K562 (cell line): ENCODE measurements at regions not wholly inside any gene's neighbourhood (a gene's known extent, or its start where the extent isn't known, plus 50 kb on each side); places are given as distances from the start of the nearest gene placed in this dataset.

Source experiments
- ATAC-seq: fragments of 200-7000 bp; cut with Tn5 transposase; 3 replicates; pipeline ENCODE4 v1.9.1; 2020; ENCODE audit warnings: moderate library complexity
- BruUV-seq: library from RNA; stranded (reverse); fragments of 400-500 nt; replicated peaks from 2 replicates; lab custom pipeline; 2021; lab: Mats Ljungman, UMichigan
- CTCF ChIA-PET: fragments of 300-600 bp; formaldehyde crosslinking; extraction: SDS; loops from one replicate; lab custom pipeline; 2021; ENCODE audit warnings: low intra/inter-chr PET ratio; lab: Yijun Ruan, JAX
- POLR2A ChIA-PET: fragments of 300-600, 350-650 bp; sonication (Branson Sonifier 250); formaldehyde crosslinking; extraction: SDS; loops from one replicate; lab custom pipeline; 2021; ENCODE audit warnings: antibody characterized with exemption, inconsistent platforms; lab: Yijun Ruan, JAX
- DNase-seq, 4 experiments: peaks; one replicate each; pipeline versions ENCODE4 v3.0.0 to v3.0.0-alpha.2; 2011 to 2018; ENCODE audit warnings: low spot score in 3 of 4, mixed read lengths in 3 of 4; ENCODE audit errors: extremely low read depth in 1 of 4
- FAIRE-seq: peaks from 2 replicates; lab custom pipeline; 2011; peaks lifted over from hg19 to GRCh38; lab: Jason Lieb, UNC
- H2AFZ ChIP-seq: 2 replicates; pipeline ENCODE4 v1.6.0; 2011; ENCODE audit warnings: low read depth, low read length, control low read depth, inconsistent platforms
- H3K27ac ChIP-seq: fragments of 200-600 bp; 3 replicates; pipeline ENCODE4 v1.8.0; 2011; ENCODE audit warnings: low read depth, mild to moderate bottlenecking, control low read depth, inconsistent platforms, low read length, moderate library complexity, mixed read lengths; ENCODE audit errors: extremely low read depth
- H3K27me3 ChIP-seq, 2 experiments: fragments of 300-600 bp in 1 of 2; 2 replicates in 1 of 2; 3 replicates in 1 of 2; pipeline versions ENCODE4 v1.6.0 to v1.8.0; 2011; ENCODE audit warnings: inconsistent platforms in 2 of 2, low read length in 2 of 2, mild to moderate bottlenecking in 1 of 2, mixed read lengths in 1 of 2, moderate library complexity in 1 of 2; ENCODE audit not compliant: control insufficient read depth in 2 of 2, insufficient read depth in 2 of 2
- H3K36me3 ChIP-seq: fragments of 300-600 bp; 3 replicates; pipeline ENCODE4 v1.8.0; 2011; ENCODE audit warnings: mild to moderate bottlenecking, low read length, inconsistent platforms; ENCODE audit not compliant: control insufficient read depth, insufficient read depth
- H3K4me1 ChIP-seq, 2 experiments: fragments of 200-600 bp in 1 of 2; replicated peaks in 1 of 2; 2 replicates in 1 of 2; 3 replicates in 1 of 2; pipeline versions ENCODE4 v1.5.1 to v1.8.0; 2011; ENCODE audit warnings: inconsistent platforms in 2 of 2, low read length in 2 of 2, mild to moderate bottlenecking in 1 of 2, mixed read lengths in 1 of 2, moderate library complexity in 1 of 2; ENCODE audit not compliant: control insufficient read depth in 2 of 2, insufficient read depth in 2 of 2
- H3K4me2 ChIP-seq: 2 replicates; pipeline ENCODE4 v1.6.1; 2011; ENCODE audit warnings: low read length, control low read depth, inconsistent platforms, mixed read lengths; ENCODE audit not compliant: insufficient read depth
- H3K4me3 ChIP-seq: fragments of 200-600 bp; sonication (generic), shearing (Covaris generic); 2 replicates; pipeline ENCODE4 v1.5.1; 2016; ENCODE audit warnings: control low read depth, inconsistent platforms
- H3K79me2 ChIP-seq: fragments of 200-600 bp; 3 replicates; pipeline ENCODE4 v1.8.0; 2011; ENCODE audit warnings: low read length, inconsistent platforms; ENCODE audit not compliant: control insufficient read depth, insufficient read depth
- H3K9ac ChIP-seq, 2 experiments: 2 replicates each; pipeline versions ENCODE4 v1.6.0 to v1.6.1; 2011; ENCODE audit warnings: low read depth in 2 of 2, low read length in 2 of 2, control low read depth in 1 of 2, inconsistent platforms in 1 of 2, mild to moderate bottlenecking in 1 of 2, mixed read lengths in 1 of 2; ENCODE audit not compliant: insufficient read depth in 1 of 2
- H3K9me1 ChIP-seq: one replicate; pipeline ENCODE4 v1.6.0; 2011; ENCODE audit warnings: inconsistent platforms, mild to moderate bottlenecking, low read length, moderate library complexity; ENCODE audit not compliant: control insufficient read depth, insufficient read depth
- H3K9me3 ChIP-seq: replicated peaks from 2 replicates; pipeline ENCODE4 v1.5.1; 2011; ENCODE audit warnings: low read depth, low read length, inconsistent platforms; ENCODE audit not compliant: control insufficient read depth, insufficient read depth
- H4K20me1 ChIP-seq: replicated peaks from 2 replicates; pipeline ENCODE4 v1.6.1; 2011; ENCODE audit warnings: low read length, inconsistent platforms, mixed read lengths; ENCODE audit not compliant: control insufficient read depth, insufficient read depth
- ARID3B ChIP-seq: fragments of 250-450 bp; sonication (Bioruptor Pico); IDR thresholded peaks from 2 replicates; pipeline ENCODE4 v1.4.0; 2020; ENCODE audit warnings: borderline replicate concordance
- CREB1 ChIP-seq, 2 experiments: sonication (generic) in 1 of 2; formaldehyde crosslinking in 1 of 2; IDR thresholded peaks; 2 replicates each; pipeline versions ENCODE4 v1.6.1 to v1.8.0; 2012 to 2022; ENCODE audit warnings: inconsistent platforms in 1 of 2, mild to moderate bottlenecking in 1 of 2, missing genetic modification reagents in 1 of 2, moderate library complexity in 1 of 2
- HCFC1 ChIP-seq: IDR thresholded peaks from 2 replicates; pipeline ENCODE4 v1.6.1; 2012; ENCODE audit warnings: low read depth, low read length, improper control_type of control experiment
- HOXB6 ChIP-seq: fragments of 250-450 bp; sonication (Bioruptor Pico); IDR thresholded peaks from 2 replicates; pipeline ENCODE4 v1.5.1; 2022; ENCODE audit warnings: mild to moderate bottlenecking, borderline replicate concordance
- MYNN ChIP-seq, 2 experiments: sonication (generic); formaldehyde crosslinking in 1 of 2; IDR thresholded peaks; 2 replicates each; pipeline versions ENCODE4 v1.5.0 to v1.6.1; 2016 to 2020; ENCODE audit warnings: antibody characterized with exemption in 1 of 2, missing genetic modification reagents in 1 of 2
- NUFIP1 ChIP-seq: fragments of 450-650 bp; IDR thresholded peaks from 2 replicates; pipeline ENCODE4 v1.6.1; 2018; ENCODE audit not compliant: partially characterized antibody
- RFX5 ChIP-seq: IDR thresholded peaks from 2 replicates; pipeline ENCODE4 v1.6.1; 2011; ENCODE audit warnings: low read depth, mild to moderate bottlenecking, improper control_type of control experiment, low read length
- SRSF3 ChIP-seq: fragments of 200-400 bp; formaldehyde crosslinking; IDR thresholded peaks from 2 replicates; pipeline ENCODE4 v1.6.1; 2016; ENCODE audit warnings: mild to moderate bottlenecking, low read length, moderate library complexity; ENCODE audit not compliant: insufficient read depth
- TFE3 ChIP-seq: fragments of 450-650 bp; formaldehyde crosslinking; IDR thresholded peaks from 2 replicates; pipeline ENCODE4 v1.4.0; 2020; ENCODE audit warnings: mild to moderate bottlenecking, mixed read lengths
- THAP7 ChIP-seq: fragments of 250-450 bp; sonication (Bioruptor Pico); IDR thresholded peaks from 2 replicates; pipeline ENCODE4 v1.5.0; 2021
- ZNF695 ChIP-seq: fragments of 450-650 bp; formaldehyde crosslinking; IDR thresholded peaks from 2 replicates; pipeline ENCODE4 v1.4.0; 2020; ENCODE audit warnings: mild to moderate bottlenecking, moderate library complexity
- ZNF780A ChIP-seq: fragments of 250-450 bp; sonication (Bioruptor Pico); IDR thresholded peaks from 2 replicates; pipeline ENCODE4 v1.5.0; 2021; ENCODE audit warnings: mild to moderate bottlenecking
- WGBS: fragments of 100-300 bp; shearing (Covaris generic); methylation state at CpG from one replicate; pipeline ENCODE4 v1.1.6; 2016; ENCODE audit warnings: low coverage, mixed read lengths; ENCODE audit not compliant: insufficient coverage; ENCODE audit errors: missing lambda C conversion rate; 5-methylcytosine and 5-hydroxymethylcytosine counted together
- in situ Hi-C: fragments of 300-500 bp; cut with MboI; formaldehyde crosslinking; loops from 4 replicates; pipeline ENCODE4 v1.15.0; 2018; ENCODE audit warnings: inconsistent platforms, mixed read lengths
- intact Hi-C: fragments of 100-400 bp; cut with micrococcal nuclease; formaldehyde crosslinking; loops from 2 replicates; pipeline ENCODE4 v1.14.2; 2022

- TF ChIP-seq ZNF695 (CRISPR knock-in tag) (no peak), ZNF780A (no peak), TFE3 (no peak)
These were observed 83.8 kb upstream of the TPM1 start (continued) for GRCh38 chr15:62958528-62959363.

- H3K4me2 ChIP-seq: no peak overlapping the region
- no peak for TF ChIP-seq CREB1 (IDR thresholded peaks at IDR 0.05)
- TF ChIP-seq CREB1 (CRISPR knock-in tag; IDR thresholded peaks at IDR 0.05): no peak
- TF ChIP-seq MYNN (IDR thresholded peaks at IDR 0.05): no peak
- TF ChIP-seq MYNN (CRISPR knock-in tag; IDR thresholded peaks at IDR 0.05): no peak
- no peak for TF ChIP-seq RFX5
- no peak for TF ChIP-seq NUFIP1
- no peak for TF ChIP-seq SRSF3
- no peak for TF ChIP-seq HCFC1
- TF ChIP-seq THAP7: no peak
- TF ChIP-seq HOXB6 (CRISPR knock-in tag): no peak
- no peak for TF ChIP-seq ARID3B
- no peaks in the 10 kb centered on the region for H3K79me2 ChIP-seq
- no peak for FAIRE-seq
- H3K4me3 ChIP-seq: no peak overlapping the region
- peaks cover 5% of the 10 kb centered on the region; the same call in 1 of the 2 replicates for H4K20me1 ChIP-seq
- no TSS peak for BruUV-seq
- intact Hi-C loops: no loop called here
- POLR2A ChIA-PET: interaction anchor here (0.6 kb wide), 1 partner anchor 408 kb away, joined by 3 read pairs; no protein-coding TSS in a partner anchor
- 1% methylated on average over 9 of the region's 9 CpGs for WGBS
- no peak overlapping the region for H3K27ac ChIP-seq
- H2AFZ ChIP-seq: no peak overlapping the region
- H3K36me3 ChIP-seq: no peaks in the 10 kb centered on the region
- H3K9ac ChIP-seq: no peak overlapping the region
- H3K4me1 ChIP-seq: no peaks in the 10 kb centered on the region; a peak in 1 of 5 replicates
- CTCF ChIA-PET: no interaction called here
- no peaks in the 10 kb centered on the region for H3K9me3 ChIP-seq
- H3K27me3 ChIP-seq: peaks cover 25 to 57% of the 10 kb centered on the region in 2 experiments; a peak in 4 of 5 replicates
- DNase-seq: no peak
- no peak for ATAC-seq
- H3K9me1 ChIP-seq: no peaks in the 10 kb centered on the region
- in situ Hi-C loops: no loop called here
These were observed 81.4 kb upstream of the TPM1 start for GRCh38 chr15:62961134-62961533.
